Small intestine (tissue), 7 donors: ENCODE measurements at regions not wholly inside any gene's neighbourhood (a gene's known extent, or its start where the extent isn't known, plus 50 kb on each side); places are given as distances from the start of the nearest gene placed in this dataset.

ENCODE experiments used
- DNase-seq, 2 donors: peaks; one replicate each; pipeline versions ENCODE4 v3.0.0 to v3.0.0-alpha.2; 2013
- FAIRE-seq: peaks from 2 replicates; lab custom pipeline; 2012; peaks lifted over from hg19 to GRCh38; lab: Jason Lieb, UNC
- H3K27ac ChIP-seq, 3 donors: one replicate each; pipeline ENCODE4 v1.5.1; 2013; ENCODE audit warnings: low read length in 2 of 3, mild to moderate bottlenecking in 2 of 3, control low read depth in 1 of 3, inconsistent platforms in 1 of 3, low read depth in 1 of 3, moderate library complexity in 1 of 3
- H3K27me3 ChIP-seq, 3 donors: one replicate each; pipeline ENCODE4 v1.6.1; 2013; ENCODE audit warnings: low read length in 3 of 3, inconsistent platforms in 1 of 3; ENCODE audit not compliant: control insufficient read depth in 3 of 3, insufficient read depth in 3 of 3
- H3K36me3 ChIP-seq, 3 donors: one replicate each; pipeline ENCODE4 v1.6.1; 2013; ENCODE audit warnings: low read length in 3 of 3, inconsistent platforms in 1 of 3, low read depth in 1 of 3, mild to moderate bottlenecking in 1 of 3, moderate library complexity in 1 of 3; ENCODE audit not compliant: control insufficient read depth in 3 of 3, insufficient read depth in 2 of 3
- H3K4me1 ChIP-seq, 3 donors: one replicate each; pipeline ENCODE4 v1.6.1; 2013; ENCODE audit warnings: low read length in 2 of 3, inconsistent platforms in 1 of 3, low read depth in 1 of 3, mild to moderate bottlenecking in 1 of 3, moderate library complexity in 1 of 3; ENCODE audit not compliant: control insufficient read depth in 3 of 3, insufficient read depth in 2 of 3
- H3K4me3 ChIP-seq, 3 donors: one replicate each; pipeline ENCODE4 v1.5.1; 2013; ENCODE audit warnings: low read length in 3 of 3, control low read depth in 1 of 3, inconsistent platforms in 1 of 3, low read depth in 1 of 3, mild to moderate bottlenecking in 1 of 3, moderate library complexity in 1 of 3
- H3K9me3 ChIP-seq, 2 donors: one replicate each; pipeline ENCODE4 v1.6.1; 2013; ENCODE audit warnings: low read depth in 1 of 2, low read length in 1 of 2; ENCODE audit not compliant: control insufficient read depth in 2 of 2, insufficient read depth in 1 of 2
- WGBS, 3 donors: extraction: QIAGEN DNeasy Blood & Tissue Kit; methylation state at CpG; one replicate each; pipeline ENCODE4 v1.1.7; 2013; 5-methylcytosine and 5-hydroxymethylcytosine counted together
- donor health status: healthy with polysubstance abuse.
- donor health status: control.
- donor health status: control.
- donor health status: Bipolar disorder and iron deficiency.
- donor health status: healthy.

DNA sequence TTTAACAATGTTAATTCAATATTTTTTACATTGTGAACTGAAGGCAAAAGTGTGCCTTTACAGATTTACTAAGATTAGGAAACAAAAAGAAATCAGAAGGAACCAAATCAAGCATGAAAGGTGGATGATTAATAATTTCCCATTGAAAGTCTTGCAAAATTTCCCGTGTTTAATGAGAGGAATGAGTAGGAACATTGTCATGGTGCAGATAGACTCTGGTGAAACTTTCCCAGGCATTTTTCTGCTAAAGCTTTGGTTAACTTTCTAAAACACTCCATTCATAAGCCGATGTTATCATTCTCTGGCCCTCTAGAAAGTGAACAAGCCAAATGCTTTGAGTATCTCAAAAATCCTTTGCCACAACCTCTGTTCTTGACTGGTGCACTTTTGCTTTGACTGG is 1522.8 kb upstream of the PABPC4L start:
- H3K27me3 ChIP-seq = no peaks in the 10 kb centered on the region
- 66 to 83% (median 68%) methylated on average over 2 of the region's 2 CpGs for WGBS, 3 donors
- no peaks in the 10 kb centered on the region for H3K4me1 ChIP-seq
- H3K4me3 ChIP-seq = no peak overlapping the region
- no peak overlapping the region for H3K27ac ChIP-seq
- H3K36me3 ChIP-seq = no peaks in the 10 kb centered on the region
- FAIRE-seq (no peak), DNase-seq (no peak)
- no peaks in the 10 kb centered on the region for H3K9me3 ChIP-seq

- no peak overlapping the region for H3K27ac ChIP-seq
- H3K36me3 ChIP-seq = no peaks in the 10 kb centered on the region
- DNase-seq = no peak
- no peaks in the 10 kb centered on the region for H3K4me1 ChIP-seq
- H3K27me3 ChIP-seq = no peaks in the 10 kb centered on the region
- H3K9me3 ChIP-seq = no peaks in the 10 kb centered on the region
- WGBS, 3 donors = 82 to 95% (median 86%) methylated on average over 1 of the region's 1 CpG
- no peak for FAIRE-seq
- no peak overlapping the region for H3K4me3 ChIP-seq
Observed at GRCh38 chr4:135718019-135718418, 1516.4 kb upstream of the PABPC4L start.

- Histone ChIP-seq H3K4me3 (no peak overlapping the region), H3K27me3 (no peaks in the 10 kb centered on the region), H3K36me3 (no peaks in the 10 kb centered on the region), H3K4me1 (no peaks in the 10 kb centered on the region), H3K27ac (no peak overlapping the region), H3K9me3 (no peaks in the 10 kb centered on the region)
- FAIRE-seq = no peak
- DNase-seq = no peak
Observed at GRCh38 chr4:135705343-135705742, 1503.8 kb upstream of the PABPC4L start.

GRCh38 chr4:135694066-135694465 is 1492.5 kb upstream of the PABPC4L start:
- H3K27me3 ChIP-seq = no peaks in the 10 kb centered on the region
- DNase-seq (no peak), FAIRE-seq (peak; percentile 57)
- H3K9me3 ChIP-seq = no peaks in the 10 kb centered on the region
- no peak overlapping the region for H3K27ac ChIP-seq
- no peaks in the 10 kb centered on the region for H3K4me1 ChIP-seq
- no peak overlapping the region for H3K4me3 ChIP-seq
- 78 to 82% (median 80%) methylated on average over 2 of the region's 2 CpGs for WGBS, 3 donors
- H3K36me3 ChIP-seq = no peaks in the 10 kb centered on the region

DNA sequence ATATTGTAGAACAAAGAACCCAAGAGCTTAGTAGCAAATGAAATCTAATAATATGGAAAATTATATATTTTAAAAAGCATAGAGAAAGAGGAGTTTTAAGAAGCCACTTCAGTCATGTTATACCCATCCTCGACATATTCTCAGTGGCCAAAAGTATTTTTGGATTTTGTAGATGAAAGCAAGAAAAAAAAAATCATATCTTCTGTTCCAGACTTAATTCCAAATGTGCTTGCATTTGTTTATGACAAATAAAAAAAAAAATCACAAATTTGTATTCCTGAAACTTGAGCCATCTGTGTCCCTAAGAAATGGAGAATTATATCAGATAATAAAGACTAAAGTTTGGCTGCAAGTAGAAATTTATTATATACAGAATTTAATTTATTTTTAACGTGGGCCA is 1482.4 kb upstream of the PABPC4L start:
- no peaks in the 10 kb centered on the region for H3K36me3 ChIP-seq
- H3K9me3 ChIP-seq = no peaks in the 10 kb centered on the region
- 65 to 73% (median 71%) methylated on average over 2 of the region's 2 CpGs for WGBS, 3 donors
- no peak for DNase-seq
- H3K27me3 ChIP-seq = no peaks in the 10 kb centered on the region
- no peaks in the 10 kb centered on the region for H3K4me1 ChIP-seq
- no peak overlapping the region for H3K27ac ChIP-seq
- H3K4me3 ChIP-seq = no peak overlapping the region
- FAIRE-seq = no peak

- H3K4me1 ChIP-seq = no peaks in the 10 kb centered on the region
- H3K27me3 ChIP-seq = no peaks in the 10 kb centered on the region
- H3K4me3 ChIP-seq = no peak overlapping the region
- DNase-seq = no peak
- FAIRE-seq = no peak
- H3K27ac ChIP-seq = no peak overlapping the region
- H3K36me3 ChIP-seq = no peaks in the 10 kb centered on the region
- no peaks in the 10 kb centered on the region for H3K9me3 ChIP-seq
- WGBS, 3 donors = 81 to 85% (median 84%) methylated on average over 2 of the region's 2 CpGs
Observed at GRCh38 chr4:135672202-135672601, 1470.6 kb upstream of the PABPC4L start.

DNA sequence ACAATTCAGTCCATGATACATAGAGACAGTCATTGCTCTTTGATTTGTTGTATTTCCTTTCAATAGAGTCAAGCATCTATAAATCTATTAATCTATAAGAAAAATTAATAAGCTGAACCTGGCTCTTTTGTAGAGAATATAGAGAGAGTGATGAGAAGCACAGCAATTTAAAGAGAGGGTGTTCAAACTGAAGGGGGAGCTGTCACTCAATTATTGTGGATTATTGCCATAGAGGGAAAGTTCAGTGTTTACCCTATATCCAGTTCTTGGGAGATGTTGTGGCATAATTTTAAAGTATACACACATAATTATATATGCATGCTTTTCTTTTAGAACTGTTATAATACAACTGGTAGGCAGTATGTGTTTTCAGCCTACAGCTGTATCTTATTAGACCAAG is 1469.0 kb upstream of the PABPC4L start:
- no peaks in the 10 kb centered on the region for H3K27me3 ChIP-seq
- no peak overlapping the region for H3K27ac ChIP-seq
- no peaks in the 10 kb centered on the region for H3K36me3 ChIP-seq
- no peak for FAIRE-seq
- no peak overlapping the region for H3K4me3 ChIP-seq
- no peaks in the 10 kb centered on the region for H3K9me3 ChIP-seq
- no peak for DNase-seq
- H3K4me1 ChIP-seq = no peaks in the 10 kb centered on the region
